GM21529 (cell line): ENCODE measurements at regions not wholly inside any gene's neighbourhood (a gene's known extent, or its start where the extent isn't known, plus 50 kb on each side); places are given as distances from the start of the nearest gene placed in this dataset.
"Not testable (repeated sequence)": the region's sequence is repeated elsewhere in the genome, so short reads cannot be mapped to it uniquely, and the experiment has no call there.

Experiments used
- ATAC-seq: cut with Tn5 transposase; IDR thresholded peaks from one replicate; pipeline ENCODE4 v1.9.1; 2021; ENCODE audit not compliant: unreplicated experiment

GRCh38 chr5:28914297-28914696 is 1875.9 kb upstream of the CDH9 start:
- no peak for ATAC-seq

DNA sequence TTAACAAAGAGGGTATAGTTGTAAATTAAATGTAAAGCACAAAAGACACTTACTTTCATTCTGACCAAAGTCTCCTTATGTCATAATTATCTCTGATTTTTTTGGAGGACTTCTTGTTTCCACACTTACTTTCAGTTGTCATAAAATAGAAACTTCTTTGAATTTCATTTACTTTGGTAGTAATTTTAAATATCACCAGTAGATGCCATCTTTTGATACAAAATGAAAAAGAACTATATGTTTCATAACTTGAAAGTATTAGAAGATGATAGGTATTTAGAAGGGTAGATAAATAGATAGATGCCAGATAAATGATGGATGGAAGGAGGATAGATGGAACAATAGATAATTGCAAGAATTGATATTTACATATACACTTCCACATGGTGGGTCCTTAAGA is 1865.3 kb upstream of the CDH9 start:
- no peak for ATAC-seq

- ATAC-seq: no peak
These were observed 1858.6 kb upstream of the CDH9 start for GRCh38 chr5:28896949-28897348.

- no peak for ATAC-seq
These were observed 1842.5 kb upstream of the CDH9 start for GRCh38 chr5:28880936-28881335.

GRCh38 chr5:28877050-28877449 is 1838.7 kb upstream of the CDH9 start:
- no peak for ATAC-seq

DNA sequence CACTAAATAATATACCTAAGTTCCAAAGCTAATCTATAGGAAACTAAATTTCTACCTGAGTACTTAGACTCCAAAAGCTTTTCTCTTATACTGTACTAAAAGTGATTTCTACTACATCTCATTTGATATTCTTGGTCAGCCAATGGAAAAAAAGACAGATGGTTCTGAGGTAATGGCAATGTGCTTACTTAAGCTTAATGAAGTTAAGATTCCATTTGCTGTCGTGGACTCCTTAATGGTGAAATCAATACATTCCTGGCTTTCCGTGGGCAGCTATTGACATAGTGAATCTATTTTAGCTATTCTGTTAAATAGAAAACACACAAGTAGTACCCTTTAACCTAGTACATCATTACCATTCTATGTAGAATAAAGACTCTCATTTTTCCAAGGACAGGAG is 1825.6 kb upstream of the CDH9 start:
- ATAC-seq: no peak

- no peak for ATAC-seq
These were observed 1824.4 kb upstream of the CDH9 start for GRCh38 chr5:28862860-28863196.

GRCh38 chr5:28862137-28862859 is 1823.9 kb upstream of the CDH9 start:
- ATAC-seq: no peak

DNA sequence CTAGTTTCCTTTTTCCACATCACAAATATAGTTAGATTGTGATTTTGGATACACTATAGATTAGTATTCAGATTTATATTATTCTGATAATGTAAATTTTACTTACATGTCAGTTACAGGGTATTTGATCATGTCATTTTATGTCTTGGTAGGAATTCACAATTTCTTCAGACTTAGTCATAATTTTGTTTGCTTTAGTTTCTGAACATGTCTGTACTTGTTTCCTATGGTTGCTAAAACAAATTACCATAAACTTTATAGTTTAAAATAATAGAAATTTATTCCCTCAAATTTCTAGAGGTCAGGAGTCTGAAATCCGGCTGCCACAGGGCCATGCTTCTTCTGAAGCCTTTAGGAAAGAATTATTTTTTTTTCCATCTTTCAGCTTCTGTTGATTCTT is 1817.2 kb upstream of the CDH9 start:
- ATAC-seq: no peak

GRCh38 chr5:28850320-28850921 is 1812.0 kb upstream of the CDH9 start:
- ATAC-seq: no peak

DNA sequence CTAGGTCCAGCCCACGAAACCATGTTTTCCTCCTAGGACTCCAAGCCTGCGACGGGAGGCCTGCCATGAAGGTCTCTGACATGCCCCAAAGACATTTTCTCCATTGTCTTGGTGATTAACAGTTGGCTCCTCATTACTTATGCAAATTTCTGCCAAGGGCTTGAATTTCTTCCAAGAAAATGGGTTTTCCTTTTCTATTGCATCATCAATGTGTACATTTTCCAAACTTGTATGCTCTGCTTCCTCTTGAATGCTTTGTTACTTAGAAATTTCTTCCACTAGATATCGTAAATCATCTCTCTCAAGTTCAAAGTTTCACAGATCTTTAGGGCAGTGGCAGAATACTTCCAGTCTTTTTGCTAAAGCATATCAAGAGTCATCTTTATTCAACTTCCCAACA is 1792.7 kb upstream of the CDH9 start:
- ATAC-seq: no peak

- no peak for ATAC-seq
These were observed 1784.8 kb upstream of the CDH9 start for GRCh38 chr5:28823231-28823630.

- no peak for ATAC-seq
These were observed 1783.7 kb upstream of the CDH9 start for GRCh38 chr5:28822071-28822470.

- no peak for ATAC-seq
These were observed 1772.4 kb upstream of the CDH9 start for GRCh38 chr5:28810751-28811136.

- no peak for ATAC-seq
These were observed 1771.7 kb upstream of the CDH9 start for GRCh38 chr5:28809811-28810750.

DNA sequence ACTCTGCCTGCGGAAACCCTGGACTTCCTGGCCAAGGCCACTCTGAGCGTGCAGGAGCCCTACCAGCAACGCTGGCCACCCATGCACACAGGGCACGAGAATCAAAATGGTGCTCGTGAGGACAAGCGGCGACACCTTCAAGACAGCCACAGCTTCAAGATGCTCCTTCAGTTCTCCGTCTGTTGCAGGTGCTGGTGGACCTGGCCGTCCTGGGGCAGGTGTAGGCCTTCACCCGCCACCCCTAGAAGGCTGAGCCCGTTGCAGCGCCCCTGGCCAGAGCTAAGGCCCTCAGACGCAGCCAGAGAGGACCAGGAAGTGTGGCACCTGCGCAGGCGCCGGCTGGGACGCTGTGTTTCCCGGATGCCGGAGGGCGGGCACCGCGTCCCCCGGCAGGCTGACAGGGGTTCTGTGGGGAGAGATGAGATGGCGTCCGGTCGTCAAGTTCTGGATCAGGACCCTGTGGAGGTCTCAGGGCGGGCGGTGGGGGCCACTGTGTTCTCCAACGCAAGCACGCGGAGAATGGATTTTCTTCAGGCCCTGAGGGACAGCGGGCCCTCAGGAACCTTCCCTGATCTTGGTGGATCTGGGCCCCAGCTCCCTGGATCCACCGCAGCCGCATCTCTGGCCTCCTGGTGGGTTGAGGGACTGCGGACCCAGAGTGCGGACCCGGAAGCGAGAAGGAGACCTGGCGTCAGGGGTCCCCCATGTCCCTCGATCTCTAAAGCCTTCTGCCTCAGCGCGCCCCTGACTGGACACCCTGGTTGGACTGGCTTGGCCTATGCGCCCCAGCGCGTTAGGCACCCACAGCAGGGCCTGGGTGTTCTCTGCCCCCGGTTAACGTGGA is 1770.8 kb upstream of the CDH9 start:
- no peak for ATAC-seq

GRCh38 chr5:28807195-28807729 is 1768.9 kb upstream of the CDH9 start:
- ATAC-seq: no peak

DNA sequence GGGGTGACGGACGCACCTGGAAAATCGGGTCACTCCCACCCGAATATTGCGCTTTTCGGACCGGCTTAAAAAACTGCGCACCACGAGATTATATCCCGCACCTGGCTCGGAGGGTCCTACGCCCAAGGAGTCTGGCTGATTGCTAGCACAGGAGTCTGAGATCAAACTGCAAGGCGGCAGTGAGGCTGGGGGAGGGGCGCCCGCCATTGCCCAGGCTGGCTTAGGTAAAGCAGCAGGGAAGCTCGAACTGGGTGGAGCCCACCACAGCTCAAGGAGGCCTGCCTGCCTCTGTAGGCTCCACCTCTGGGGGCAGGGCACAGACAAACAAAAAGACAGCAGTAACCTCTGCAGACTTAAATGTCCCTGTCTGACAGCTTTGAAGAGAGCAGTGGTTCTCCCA is 1760.6 kb upstream of the CDH9 start:
- ATAC-seq: not testable (repeated sequence)

GRCh38 chr5:28788954-28789353 is 1750.6 kb upstream of the CDH9 start:
- ATAC-seq: no peak

DNA sequence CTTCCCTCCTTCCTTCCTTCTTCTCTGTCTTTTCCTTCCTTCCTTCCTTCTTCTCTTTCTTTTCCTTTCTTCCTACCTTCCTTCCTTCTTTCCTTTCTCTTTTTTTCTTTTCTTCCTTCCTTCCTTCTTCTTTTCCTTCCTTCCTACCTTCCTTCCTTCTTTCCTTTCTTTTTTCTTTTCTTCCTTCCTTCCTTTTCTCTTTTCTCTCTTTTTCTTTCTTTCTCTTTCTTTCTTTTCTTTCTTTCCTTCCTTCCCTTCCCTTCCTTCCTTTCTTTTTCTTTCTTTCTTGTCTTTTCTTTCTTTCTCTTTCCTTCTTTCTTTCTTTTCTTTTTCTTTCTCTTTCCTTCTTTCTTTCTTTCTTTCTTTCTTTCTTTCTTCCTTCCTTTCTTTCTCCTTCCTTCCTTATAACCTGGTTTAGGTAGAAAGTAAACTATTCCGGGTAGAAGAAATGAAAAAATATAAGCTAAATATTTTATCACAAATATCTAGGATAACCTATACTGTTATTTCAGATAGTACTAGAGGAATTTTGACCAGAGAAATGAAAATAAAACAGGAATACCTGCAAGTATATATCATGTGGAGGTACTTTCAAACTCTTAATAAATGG is 1741.8 kb upstream of the CDH9 start:
- ATAC-seq: no peak
